Keratinocyte (primary cell): ENCODE measurements at regions not wholly inside any gene's neighbourhood (a gene's known extent, or its start where the extent isn't known, plus 50 kb on each side); places are given as distances from the start of the nearest gene placed in this dataset.

Experiments
- EZH2 ChIP-seq: IDR thresholded peaks from one replicate; pipeline ENCODE4 v1.6.1; 2012; ENCODE audit warnings: inconsistent platforms, mild to moderate bottlenecking, low read length, moderate library complexity
- TF ChIP-seq, protein P1 (sequence below), 3 experiments: IDR thresholded peaks in 1 of 3; conservative IDR thresholded peaks in 1 of 3; optimal IDR thresholded peaks in 1 of 3; 2 replicates in 2 of 3; 3 replicates in 1 of 3; pipeline versions ENCODE3 to v1.5.1; 2011; ENCODE audit warnings: low read length in 3 of 3, mild to moderate bottlenecking in 3 of 3, moderate library complexity in 2 of 3, control low read depth in 1 of 3, inconsistent platforms in 1 of 3; ENCODE audit not compliant: insufficient read depth in 2 of 3; ENCODE audit errors: extremely low read depth in 1 of 3

DNA sequence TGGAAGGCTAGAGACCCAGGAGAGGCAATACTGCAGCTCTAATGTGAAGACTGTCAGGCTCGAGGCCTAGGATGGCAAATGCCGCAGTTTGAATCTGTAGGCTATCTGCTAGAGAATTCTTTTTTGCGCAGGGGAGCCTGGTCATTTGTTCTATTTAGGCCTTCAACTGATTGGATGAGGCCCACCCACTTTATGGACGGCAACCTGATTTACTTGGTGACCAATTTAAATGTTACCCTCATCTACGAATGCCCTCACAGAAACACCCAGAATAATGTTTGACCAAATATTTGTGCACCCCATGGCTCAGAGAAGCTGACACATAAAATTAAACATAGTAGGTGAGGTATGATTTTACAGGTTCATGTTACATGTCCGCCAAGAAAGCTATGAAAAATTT is 300.7 kb upstream of the GRM7 start:
- TF ChIP-seq, protein P1, sequence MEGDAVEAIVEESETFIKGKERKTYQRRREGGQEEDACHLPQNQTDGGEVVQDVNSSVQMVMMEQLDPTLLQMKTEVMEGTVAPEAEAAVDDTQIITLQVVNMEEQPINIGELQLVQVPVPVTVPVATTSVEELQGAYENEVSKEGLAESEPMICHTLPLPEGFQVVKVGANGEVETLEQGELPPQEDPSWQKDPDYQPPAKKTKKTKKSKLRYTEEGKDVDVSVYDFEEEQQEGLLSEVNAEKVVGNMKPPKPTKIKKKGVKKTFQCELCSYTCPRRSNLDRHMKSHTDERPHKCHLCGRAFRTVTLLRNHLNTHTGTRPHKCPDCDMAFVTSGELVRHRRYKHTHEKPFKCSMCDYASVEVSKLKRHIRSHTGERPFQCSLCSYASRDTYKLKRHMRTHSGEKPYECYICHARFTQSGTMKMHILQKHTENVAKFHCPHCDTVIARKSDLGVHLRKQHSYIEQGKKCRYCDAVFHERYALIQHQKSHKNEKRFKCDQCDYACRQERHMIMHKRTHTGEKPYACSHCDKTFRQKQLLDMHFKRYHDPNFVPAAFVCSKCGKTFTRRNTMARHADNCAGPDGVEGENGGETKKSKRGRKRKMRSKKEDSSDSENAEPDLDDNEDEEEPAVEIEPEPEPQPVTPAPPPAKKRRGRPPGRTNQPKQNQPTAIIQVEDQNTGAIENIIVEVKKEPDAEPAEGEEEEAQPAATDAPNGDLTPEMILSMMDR (optimal IDR thresholded peaks at IDR 0.05 in 1 of 3, IDR thresholded peaks at IDR 0.05 in 1 of 3, conservative IDR thresholded peaks at IDR 0.05 in 1 of 3; ENCODE audit: extremely low read depth in 1 of 3, insufficient read depth in 2 of 3, low read length in 3 of 3) = no peak
- TF ChIP-seq EZH2 = no peak
